Trophoblast cell (in vitro differentiated cells and primary cell): ENCODE measurements at regions not wholly inside any gene's neighbourhood (a gene's known extent, or its start where the extent isn't known, plus 50 kb on each side); places are given as distances from the start of the nearest gene placed in this dataset.
"Not testable (repeated sequence)": the region's sequence is repeated elsewhere in the genome, so short reads cannot be mapped to it uniquely, and the experiment has no call there.

Experiments
- DNase-seq, 2 donors: peaks; one replicate each; pipeline ENCODE4 v3.0.0-alpha.2; 2016
- H2AFZ ChIP-seq: 2 replicates; pipeline ENCODE4 v1.6.1; 2013; ENCODE audit warnings: low read length, moderate library complexity, mild to moderate bottlenecking; ENCODE audit not compliant: insufficient read depth, poor library complexity
- H2AK5ac ChIP-seq: 2 replicates; pipeline ENCODE4 v1.6.1; 2013; ENCODE audit warnings: mild to moderate bottlenecking, low read length
- H2BK120ac ChIP-seq: 2 replicates; pipeline ENCODE4 v1.6.1; 2013; ENCODE audit warnings: low read length, mild to moderate bottlenecking, moderate library complexity; ENCODE audit not compliant: insufficient read depth, poor library complexity
- H2BK12ac ChIP-seq: 2 replicates; pipeline ENCODE4 v1.6.1; 2013; ENCODE audit warnings: mild to moderate bottlenecking, low read length, moderate library complexity
- H2BK5ac ChIP-seq: 2 replicates; pipeline ENCODE4 v1.6.1; 2013; ENCODE audit warnings: low read length, low read depth, moderate library complexity, mild to moderate bottlenecking; ENCODE audit not compliant: poor library complexity
- H3K14ac ChIP-seq: 2 replicates; pipeline ENCODE4 v1.6.1; 2013; ENCODE audit warnings: mild to moderate bottlenecking, low read length
- H3K18ac ChIP-seq: 2 replicates; pipeline ENCODE4 v1.6.1; 2013; ENCODE audit warnings: mild to moderate bottlenecking, low read length
- H3K23ac ChIP-seq: 2 replicates; pipeline ENCODE4 v1.6.1; 2013; ENCODE audit warnings: low read length
- H3K27ac ChIP-seq: 2 replicates; pipeline ENCODE4 v1.5.1; 2013; ENCODE audit warnings: low read depth, mild to moderate bottlenecking, inconsistent platforms, low read length, moderate library complexity
- H3K27me3 ChIP-seq: 2 replicates; pipeline ENCODE4 v1.6.1; 2013; ENCODE audit warnings: inconsistent platforms, mild to moderate bottlenecking, low read length, moderate library complexity; ENCODE audit not compliant: insufficient read depth
- H3K36me3 ChIP-seq, 2 experiments: 1 replicate in 1 of 2; 2 replicates in 1 of 2; pipeline ENCODE4 v1.6.1; 2013; ENCODE audit warnings: low read length in 2 of 2, mild to moderate bottlenecking in 2 of 2, moderate library complexity in 1 of 2; ENCODE audit not compliant: insufficient read depth in 2 of 2, control insufficient read depth in 1 of 2
- H3K4ac ChIP-seq: 2 replicates; pipeline ENCODE4 v1.6.1; 2013; ENCODE audit warnings: low read depth, mild to moderate bottlenecking, low read length, moderate library complexity
- H3K4me1 ChIP-seq, 2 experiments: 1 replicate in 1 of 2; 2 replicates in 1 of 2; pipeline ENCODE4 v1.6.1; 2013; ENCODE audit warnings: low read length in 2 of 2, mild to moderate bottlenecking in 2 of 2, moderate library complexity in 1 of 2; ENCODE audit not compliant: insufficient read depth in 2 of 2, control insufficient read depth in 1 of 2
- H3K4me2 ChIP-seq: 2 replicates; pipeline ENCODE4 v1.6.1; 2013; ENCODE audit warnings: inconsistent platforms, mild to moderate bottlenecking, low read length, moderate library complexity
- H3K4me3 ChIP-seq: 2 replicates; pipeline ENCODE4 v1.5.1; 2013; ENCODE audit warnings: mild to moderate bottlenecking, low read depth, low read length, inconsistent platforms
- H3K79me1 ChIP-seq: one replicate; pipeline ENCODE4 v1.6.1; 2013; ENCODE audit warnings: low read length
- H3K79me2 ChIP-seq: 2 replicates; pipeline ENCODE4 v1.6.1; 2013; ENCODE audit warnings: low read length, mild to moderate bottlenecking; ENCODE audit not compliant: control insufficient read depth, insufficient read depth, poor library complexity
- H3K9ac ChIP-seq: 2 replicates; pipeline ENCODE4 v1.6.1; 2013; ENCODE audit warnings: mild to moderate bottlenecking, low read length
- H3K9me3 ChIP-seq: 2 replicates; pipeline ENCODE4 v1.6.1; 2013; ENCODE audit warnings: low read depth, mild to moderate bottlenecking, control low read depth, inconsistent platforms, low read length; ENCODE audit not compliant: insufficient read depth
- H4K12ac ChIP-seq: 2 replicates; pipeline ENCODE4 v1.6.1; 2013; ENCODE audit warnings: low read depth, mild to moderate bottlenecking, low read length, moderate library complexity
- H4K8ac ChIP-seq: 2 replicates; pipeline ENCODE4 v1.6.1; 2013; ENCODE audit warnings: low read depth, mild to moderate bottlenecking, low read length, moderate library complexity
- H4K91ac ChIP-seq: one replicate; pipeline ENCODE4 v1.6.1; 2013; ENCODE audit warnings: low read depth, mild to moderate bottlenecking, low read length, moderate library complexity
- WGBS: extraction: QIAGEN DNeasy Blood & Tissue Kit; methylation state at CpG from one replicate; pipeline ENCODE4 v1.1.7; 2013; ENCODE audit warnings: missing lambda C conversion rate; ENCODE audit not compliant: insufficient read length, insufficient coverage; ENCODE audit errors: extremely low coverage; 5-methylcytosine and 5-hydroxymethylcytosine counted together

DNA sequence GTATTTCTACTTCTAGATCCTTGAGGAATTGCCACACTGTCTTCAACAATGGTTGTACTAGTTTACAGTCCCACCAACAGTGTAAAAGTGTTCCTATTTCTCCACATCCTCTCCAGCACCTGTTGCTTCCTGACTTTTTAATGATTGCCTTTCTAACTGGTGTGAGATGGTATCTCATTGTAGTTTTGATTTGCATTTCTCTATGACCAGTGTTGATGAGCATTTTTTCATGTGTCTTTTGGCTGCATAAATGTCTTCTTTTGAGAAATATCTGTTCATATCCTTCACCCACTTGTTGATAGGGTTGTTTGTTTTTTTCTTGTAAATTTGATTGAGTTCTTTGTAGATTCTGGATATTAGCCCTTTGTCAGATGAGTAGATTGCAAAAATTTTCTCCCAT is 1447.0 kb downstream of the ZPLD1 start:
- not testable (repeated sequence) for H4K12ac ChIP-seq, H2BK5ac ChIP-seq, H2BK120ac ChIP-seq, H2BK12ac ChIP-seq, H3K36me3 ChIP-seq, H3K4ac ChIP-seq, H3K23ac ChIP-seq, H2AK5ac ChIP-seq, H3K9ac ChIP-seq, H3K79me1 ChIP-seq, H3K9me3 ChIP-seq, H4K8ac ChIP-seq, H3K27me3 ChIP-seq, H3K4me1 ChIP-seq, H3K18ac ChIP-seq, H3K14ac ChIP-seq, H2AFZ ChIP-seq, H3K79me2 ChIP-seq, H3K4me2 ChIP-seq, H4K91ac ChIP-seq, H3K4me3 ChIP-seq, DNase-seq, H3K27ac ChIP-seq

GRCh38 chr3:103889675-103890074 is 1454.9 kb downstream of the ZPLD1 start:
- Histone ChIP-seq H2BK120ac (no peak overlapping the region), H2AFZ (no peak overlapping the region), H4K8ac (no peak overlapping the region), H2AK5ac (no peak overlapping the region), H3K18ac (no peak overlapping the region), H3K79me2 (no peaks in the 10 kb centered on the region), H3K27ac (no peak overlapping the region), H3K27me3 (no peaks in the 10 kb centered on the region), H3K36me3 (no peaks in the 10 kb centered on the region), H3K9me3 (no peaks in the 10 kb centered on the region), H3K4me2 (no peak overlapping the region), H4K12ac (no peak overlapping the region), H4K91ac (no peak overlapping the region), H2BK5ac (no peak overlapping the region), H3K23ac (no peak overlapping the region), H3K4me1 (no peaks in the 10 kb centered on the region), H3K4ac (no peak overlapping the region), H3K4me3 (no peak overlapping the region), H2BK12ac (no peak overlapping the region), H3K9ac (no peak overlapping the region), H3K79me1 (no peaks in the 10 kb centered on the region), H3K14ac (no peak overlapping the region)
- no CpG with 5 or more reads among the region's 1 CpG for WGBS
- no peak for DNase-seq

DNA sequence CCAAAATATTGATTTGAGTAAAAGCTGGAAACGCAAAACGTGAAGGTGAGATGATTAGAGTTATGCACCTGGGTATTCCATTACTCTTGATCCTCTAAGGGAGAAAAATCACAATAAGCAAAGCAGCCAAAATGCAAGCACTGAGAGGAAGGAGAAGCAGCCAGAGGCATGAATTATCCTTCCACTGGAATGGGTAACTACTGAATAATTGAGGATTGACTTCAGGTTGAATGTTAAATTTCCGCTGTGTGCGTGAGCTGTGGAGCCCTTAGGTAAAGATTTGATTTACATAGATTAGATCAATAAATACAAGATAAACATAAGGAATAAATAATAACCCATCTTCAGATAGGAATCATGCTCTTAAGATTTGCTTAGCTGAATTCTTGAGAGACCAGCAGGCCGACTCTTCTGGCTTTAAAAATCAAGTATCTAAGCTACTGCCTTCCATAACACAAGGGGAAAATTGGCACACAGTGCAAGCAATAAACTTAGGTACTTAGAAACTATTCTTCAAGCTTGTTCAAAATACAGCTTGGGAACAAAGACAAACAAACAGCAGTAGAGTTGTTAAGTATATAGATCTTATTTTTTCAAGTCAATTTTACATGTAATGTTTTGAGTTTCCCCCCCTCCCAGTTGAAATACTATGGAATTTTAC is 1459.5 kb downstream of the ZPLD1 start:
- no peak overlapping the region for H3K4me2 ChIP-seq
- H4K12ac ChIP-seq: no peak overlapping the region
- no peak overlapping the region for H3K4me3 ChIP-seq
- no peak overlapping the region for H3K4ac ChIP-seq
- H3K18ac ChIP-seq: no peak overlapping the region
- no peak overlapping the region for H3K23ac ChIP-seq
- H3K79me2 ChIP-seq: no peaks in the 10 kb centered on the region
- no CpG with 5 or more reads among the region's 5 CpGs for WGBS
- no peaks in the 10 kb centered on the region for H3K27me3 ChIP-seq
- no peaks in the 10 kb centered on the region for H3K36me3 ChIP-seq
- H3K9me3 ChIP-seq: no peaks in the 10 kb centered on the region
- no peak overlapping the region for H2BK12ac ChIP-seq
- H2BK120ac ChIP-seq: no peak overlapping the region
- H3K4me1 ChIP-seq: no peaks in the 10 kb centered on the region
- H3K27ac ChIP-seq: no peak overlapping the region
- H3K14ac ChIP-seq: no peak overlapping the region
- H4K8ac ChIP-seq: no peak overlapping the region
- H3K79me1 ChIP-seq: no peaks in the 10 kb centered on the region
- no peak for DNase-seq
- no peak overlapping the region for H2AFZ ChIP-seq
- no peak overlapping the region for H2BK5ac ChIP-seq
- no peak overlapping the region for H3K9ac ChIP-seq
- H2AK5ac ChIP-seq: no peak overlapping the region
- no peak overlapping the region for H4K91ac ChIP-seq

DNA sequence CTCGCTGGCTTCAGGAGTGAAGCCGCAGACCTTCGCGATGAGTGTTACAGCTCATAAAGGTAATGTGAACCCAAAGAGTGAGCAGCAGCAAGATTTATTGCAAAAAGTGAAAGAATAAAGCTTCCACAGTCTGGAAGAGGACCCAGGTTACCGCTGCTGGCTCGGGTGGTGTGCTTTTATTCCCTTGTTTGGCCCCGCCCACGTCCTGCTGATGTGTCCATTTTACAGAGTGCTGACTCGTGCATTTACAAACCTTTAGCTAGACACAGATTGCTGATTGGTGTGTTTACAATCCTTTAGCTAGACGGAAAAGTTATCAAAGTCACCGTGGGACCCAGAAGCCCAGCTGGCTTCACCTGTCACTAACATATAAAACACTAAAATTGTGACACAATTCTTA is 1464.5 kb downstream of the ZPLD1 start:
- H3K27ac ChIP-seq: no peak overlapping the region
- H3K79me1 ChIP-seq: no peaks in the 10 kb centered on the region
- H3K36me3 ChIP-seq: no peaks in the 10 kb centered on the region
- no peak overlapping the region for H4K12ac ChIP-seq
- no peak overlapping the region for H4K91ac ChIP-seq
- no peak overlapping the region for H2AK5ac ChIP-seq
- no peak overlapping the region for H3K4ac ChIP-seq
- H3K18ac ChIP-seq: no peak overlapping the region
- H3K27me3 ChIP-seq: no peaks in the 10 kb centered on the region
- H2BK120ac ChIP-seq: no peak overlapping the region
- H2AFZ ChIP-seq: no peak overlapping the region
- H3K4me1 ChIP-seq: no peaks in the 10 kb centered on the region
- H2BK5ac ChIP-seq: no peak overlapping the region
- WGBS: no CpG with 5 or more reads among the region's 11 CpGs
- no peak overlapping the region for H3K4me3 ChIP-seq
- no peak overlapping the region for H3K23ac ChIP-seq
- no peaks in the 10 kb centered on the region for H3K9me3 ChIP-seq
- no peak overlapping the region for H3K4me2 ChIP-seq
- DNase-seq: no peak
- no peak overlapping the region for H3K9ac ChIP-seq
- no peak overlapping the region for H2BK12ac ChIP-seq
- no peaks in the 10 kb centered on the region for H3K79me2 ChIP-seq
- no peak overlapping the region for H4K8ac ChIP-seq
- no peak overlapping the region for H3K14ac ChIP-seq
